ENCODE measurements at regions not wholly inside any gene's neighbourhood (a gene's known extent, or its start where the extent isn't known, plus 50 kb on each side); places are given as distances from the start of the nearest gene placed in this dataset.

DNA sequence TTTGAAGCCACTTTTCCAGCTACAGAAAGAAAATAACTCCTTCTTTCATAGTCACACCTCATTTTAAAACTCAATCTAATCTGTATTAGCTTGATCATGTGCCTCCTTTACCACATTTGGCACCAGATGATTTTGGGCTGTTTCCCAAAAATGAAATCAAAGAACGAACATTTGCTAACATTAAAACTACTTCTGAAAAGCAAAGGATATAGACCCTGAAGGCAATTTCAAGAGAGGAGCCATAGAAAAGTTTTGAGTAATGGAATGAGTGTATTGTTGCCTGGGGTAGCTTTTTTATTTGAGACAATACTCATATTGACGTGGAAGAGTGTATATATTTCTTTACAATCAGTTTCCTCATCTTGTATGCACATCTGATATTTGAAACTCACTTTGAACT is 152.8 kb upstream of the TBL1XR1 start:
- TF ChIP-seq EZH2 (IDR thresholded peaks at IDR 0.05) (no peak), POLR2AphosphoS5 (IDR thresholded peaks at IDR 0.05; ENCODE audit: borderline replicate concordance, low read depth, low read length) (no peak; the same call in 1 of the 2 replicates)

Measured in SK-N-MC (cell line).